HL-60 (cell line): ENCODE measurements at regions not wholly inside any gene's neighbourhood (a gene's known extent, or its start where the extent isn't known, plus 50 kb on each side); places are given as distances from the start of the nearest gene placed in this dataset.

ENCODE experiments used
- DNase-seq, 2 experiments: peaks; one replicate each; pipeline ENCODE4 v3.0.0-alpha.2; 2010 to 2020; ENCODE audit warnings: low read depth in 1 of 2, low spot score in 1 of 2
- H3K27ac ChIP-seq: fragments of 250-450 bp; sonication (Bioruptor Pico); replicated peaks from 2 replicates; pipeline ENCODE4 v1.5.1; 2020; ENCODE audit warnings: mild to moderate bottlenecking, moderate library complexity
- H3K27me3 ChIP-seq: fragments of 250-450 bp; sonication (Bioruptor Pico); 2 replicates; pipeline ENCODE4 v1.5.1; 2021; ENCODE audit warnings: mild to moderate bottlenecking, moderate library complexity; ENCODE audit not compliant: insufficient read depth, poor library complexity, severe bottlenecking
- H3K4me3 ChIP-seq: replicated peaks from 2 replicates; pipeline ENCODE4 v1.5.1; 2011; ENCODE audit warnings: mild to moderate bottlenecking, control low read depth, low read length; ENCODE audit not compliant: insufficient read depth
- GABPA ChIP-seq: IDR thresholded peaks from 2 replicates; pipeline ENCODE4 v1.6.1; 2012; ENCODE audit warnings: low read depth
- POLR2AphosphoS5 ChIP-seq: IDR thresholded peaks from 2 replicates; pipeline ENCODE4 v1.6.1; 2012; ENCODE audit warnings: low read depth
- SPI1 ChIP-seq: IDR thresholded peaks from 2 replicates; pipeline ENCODE4 v1.6.1; 2012; ENCODE audit warnings: low read depth, mild to moderate bottlenecking, borderline replicate concordance
- TF ChIP-seq, protein P1 (sequence below): IDR thresholded peaks from 2 replicates; pipeline ENCODE4 v1.6.1; 2012; ENCODE audit warnings: low read depth; ENCODE audit not compliant: insufficient replicate concordance
- TF ChIP-seq, protein P2 (sequence below): IDR thresholded peaks from one replicate; pipeline ENCODE4 v1.5.1; 2011; ENCODE audit warnings: low read length, control low read depth, inconsistent platforms; ENCODE audit not compliant: insufficient read depth

DNA sequence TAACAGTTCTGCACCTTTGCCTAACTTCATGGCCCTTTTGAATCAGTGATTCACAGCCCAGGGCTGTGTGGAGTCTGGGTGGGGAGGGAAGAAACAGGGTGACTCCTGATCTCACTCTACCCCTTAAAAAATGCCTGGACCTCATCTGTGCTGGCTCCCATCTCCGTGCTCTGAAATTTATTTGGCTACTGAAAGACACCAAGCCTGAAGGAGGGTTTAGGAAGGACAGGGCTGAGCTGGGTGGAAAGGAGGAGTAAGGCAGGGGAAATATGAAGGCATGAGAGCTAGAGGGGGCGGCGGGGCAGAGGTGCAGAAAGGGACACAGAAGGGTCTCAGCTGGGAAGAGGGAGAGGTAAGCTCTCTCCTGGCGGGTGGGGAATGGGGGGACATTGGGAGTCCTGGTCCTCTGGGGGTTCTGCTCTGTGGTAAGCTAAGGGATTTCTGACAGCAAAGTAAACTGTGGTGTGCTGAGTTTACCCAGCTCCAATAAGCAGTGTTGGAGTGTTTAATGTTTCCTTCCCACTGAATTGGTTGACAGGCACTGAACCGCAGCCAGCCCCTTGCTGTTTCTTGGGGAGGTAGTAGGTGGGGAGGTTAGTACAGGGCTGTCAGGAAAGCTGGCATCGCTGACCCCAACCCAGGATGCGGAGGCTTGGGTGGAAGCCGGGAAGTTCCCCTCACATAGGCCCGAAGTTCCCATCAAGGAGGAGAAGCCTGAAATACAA, 71.1 kb downstream of the RPUSD4 start:
- no peak for DNase-seq
- H3K4me3 ChIP-seq, result no peak overlapping the region
- TF ChIP-seq GABPA, result no peak
- TF ChIP-seq, protein P1, sequence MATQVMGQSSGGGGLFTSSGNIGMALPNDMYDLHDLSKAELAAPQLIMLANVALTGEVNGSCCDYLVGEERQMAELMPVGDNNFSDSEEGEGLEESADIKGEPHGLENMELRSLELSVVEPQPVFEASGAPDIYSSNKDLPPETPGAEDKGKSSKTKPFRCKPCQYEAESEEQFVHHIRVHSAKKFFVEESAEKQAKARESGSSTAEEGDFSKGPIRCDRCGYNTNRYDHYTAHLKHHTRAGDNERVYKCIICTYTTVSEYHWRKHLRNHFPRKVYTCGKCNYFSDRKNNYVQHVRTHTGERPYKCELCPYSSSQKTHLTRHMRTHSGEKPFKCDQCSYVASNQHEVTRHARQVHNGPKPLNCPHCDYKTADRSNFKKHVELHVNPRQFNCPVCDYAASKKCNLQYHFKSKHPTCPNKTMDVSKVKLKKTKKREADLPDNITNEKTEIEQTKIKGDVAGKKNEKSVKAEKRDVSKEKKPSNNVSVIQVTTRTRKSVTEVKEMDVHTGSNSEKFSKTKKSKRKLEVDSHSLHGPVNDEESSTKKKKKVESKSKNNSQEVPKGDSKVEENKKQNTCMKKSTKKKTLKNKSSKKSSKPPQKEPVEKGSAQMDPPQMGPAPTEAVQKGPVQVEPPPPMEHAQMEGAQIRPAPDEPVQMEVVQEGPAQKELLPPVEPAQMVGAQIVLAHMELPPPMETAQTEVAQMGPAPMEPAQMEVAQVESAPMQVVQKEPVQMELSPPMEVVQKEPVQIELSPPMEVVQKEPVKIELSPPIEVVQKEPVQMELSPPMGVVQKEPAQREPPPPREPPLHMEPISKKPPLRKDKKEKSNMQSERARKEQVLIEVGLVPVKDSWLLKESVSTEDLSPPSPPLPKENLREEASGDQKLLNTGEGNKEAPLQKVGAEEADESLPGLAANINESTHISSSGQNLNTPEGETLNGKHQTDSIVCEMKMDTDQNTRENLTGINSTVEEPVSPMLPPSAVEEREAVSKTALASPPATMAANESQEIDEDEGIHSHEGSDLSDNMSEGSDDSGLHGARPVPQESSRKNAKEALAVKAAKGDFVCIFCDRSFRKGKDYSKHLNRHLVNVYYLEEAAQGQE, result no peak
- TF ChIP-seq, protein P2, sequence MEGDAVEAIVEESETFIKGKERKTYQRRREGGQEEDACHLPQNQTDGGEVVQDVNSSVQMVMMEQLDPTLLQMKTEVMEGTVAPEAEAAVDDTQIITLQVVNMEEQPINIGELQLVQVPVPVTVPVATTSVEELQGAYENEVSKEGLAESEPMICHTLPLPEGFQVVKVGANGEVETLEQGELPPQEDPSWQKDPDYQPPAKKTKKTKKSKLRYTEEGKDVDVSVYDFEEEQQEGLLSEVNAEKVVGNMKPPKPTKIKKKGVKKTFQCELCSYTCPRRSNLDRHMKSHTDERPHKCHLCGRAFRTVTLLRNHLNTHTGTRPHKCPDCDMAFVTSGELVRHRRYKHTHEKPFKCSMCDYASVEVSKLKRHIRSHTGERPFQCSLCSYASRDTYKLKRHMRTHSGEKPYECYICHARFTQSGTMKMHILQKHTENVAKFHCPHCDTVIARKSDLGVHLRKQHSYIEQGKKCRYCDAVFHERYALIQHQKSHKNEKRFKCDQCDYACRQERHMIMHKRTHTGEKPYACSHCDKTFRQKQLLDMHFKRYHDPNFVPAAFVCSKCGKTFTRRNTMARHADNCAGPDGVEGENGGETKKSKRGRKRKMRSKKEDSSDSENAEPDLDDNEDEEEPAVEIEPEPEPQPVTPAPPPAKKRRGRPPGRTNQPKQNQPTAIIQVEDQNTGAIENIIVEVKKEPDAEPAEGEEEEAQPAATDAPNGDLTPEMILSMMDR, result no peak
- TF ChIP-seq SPI1, result no peak
- TF ChIP-seq POLR2AphosphoS5, result no peak
- H3K27me3 ChIP-seq, result peaks cover 14% of the 10 kb centered on the region
- H3K27ac ChIP-seq, result no peak overlapping the region

DNA sequence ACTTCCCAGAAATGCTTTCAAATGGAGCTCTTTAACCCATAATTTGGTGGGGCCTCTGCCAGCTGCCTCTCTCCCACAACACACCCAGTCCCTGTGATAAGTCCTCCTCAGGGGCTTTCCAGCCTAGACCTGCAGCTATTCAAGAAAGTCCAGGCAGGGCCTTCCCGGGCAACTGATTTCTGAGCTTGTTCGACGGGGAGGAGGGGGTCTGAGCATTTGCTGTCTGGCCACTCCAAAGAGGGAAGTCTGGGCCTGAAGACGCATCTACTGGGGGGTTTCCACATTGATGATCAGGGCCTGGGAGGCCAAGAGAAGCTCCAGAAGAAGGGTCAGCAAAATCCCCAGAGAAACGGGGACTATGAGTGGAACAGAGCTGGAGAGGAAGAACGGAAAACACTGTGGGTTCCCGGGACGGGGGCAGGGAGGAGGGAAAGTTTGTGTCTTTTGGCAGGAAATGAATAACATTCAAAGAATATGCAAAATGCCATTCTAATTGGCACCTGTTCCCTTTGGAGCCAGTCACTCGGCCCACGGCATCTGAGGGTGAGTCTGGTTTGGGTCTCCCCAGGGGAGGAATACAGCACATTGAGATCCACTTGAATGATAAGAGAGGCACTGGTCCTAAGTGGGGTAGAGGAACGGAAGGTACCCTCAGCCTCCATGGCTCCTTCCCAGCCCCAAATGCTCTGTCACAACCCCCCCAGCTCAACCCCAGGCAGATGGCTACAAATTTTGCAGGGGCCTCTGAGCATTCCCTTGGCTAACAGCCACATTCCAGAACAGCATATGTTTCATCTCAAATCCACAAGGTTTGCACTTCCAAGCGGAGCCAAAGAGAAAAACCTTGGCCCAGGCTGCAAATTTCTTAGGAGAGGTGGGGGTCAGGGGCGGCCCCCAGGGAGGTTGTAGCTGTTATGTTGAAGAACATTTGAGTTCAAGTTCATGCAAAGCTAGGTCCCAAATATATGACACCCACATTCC, 72.0 kb downstream of the RPUSD4 start:
- no peak for DNase-seq
- H3K27ac ChIP-seq, result no peak overlapping the region
- H3K27me3 ChIP-seq, result peaks cover 14% of the 10 kb centered on the region
- H3K4me3 ChIP-seq, result no peak overlapping the region
- TF ChIP-seq SPI1 (no peak), GABPA (no peak), POLR2AphosphoS5 (no peak)
- TF ChIP-seq, protein P2, result no peak
- TF ChIP-seq, protein P1, result no peak

DNA sequence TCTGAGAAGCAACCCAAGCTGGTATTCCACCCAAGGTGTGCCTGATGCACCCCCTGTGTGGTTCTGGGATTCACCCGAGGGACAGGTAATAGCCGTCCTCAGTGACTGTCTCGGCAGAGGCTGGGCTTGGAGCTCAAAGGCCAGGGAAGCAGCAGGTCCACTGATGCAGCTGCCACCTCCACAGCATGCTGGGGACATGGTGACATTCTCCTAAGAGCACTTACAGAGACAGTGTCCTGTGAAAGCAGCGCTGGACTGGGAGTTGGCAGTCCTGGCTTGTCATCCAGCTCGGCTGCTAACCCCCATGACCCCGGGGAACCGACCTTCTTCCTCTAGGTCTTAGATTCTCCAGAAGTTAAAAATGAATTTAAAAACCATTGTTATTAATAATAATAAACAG, 72.8 kb downstream of the RPUSD4 start:
- Histone ChIP-seq H3K27ac (no peak overlapping the region), H3K4me3 (no peak overlapping the region), H3K27me3 (peaks cover 14% of the 10 kb centered on the region)
- TF ChIP-seq, protein P2, result no peak
- TF ChIP-seq SPI1 (no peak), POLR2AphosphoS5 (no peak), GABPA (no peak)
- TF ChIP-seq, protein P1, result no peak
- no peak for DNase-seq
